Endothelial cell of hepatic sinusoid (primary cell): ENCODE measurements at regions not wholly inside any gene's neighbourhood (a gene's known extent, or its start where the extent isn't known, plus 50 kb on each side); places are given as distances from the start of the nearest gene placed in this dataset.

ENCODE experiments used
- in situ Hi-C: cut with HindIII; loops from 2 replicates; pipeline ENCODE4 v1.10.0; 2017; ENCODE audit warnings: low sequenced_read_pairs

GRCh38 chr11:70620510-70621184 lies 222.3 kb downstream of the CTTN start:
- in situ Hi-C loops, result no loop called here

DNA sequence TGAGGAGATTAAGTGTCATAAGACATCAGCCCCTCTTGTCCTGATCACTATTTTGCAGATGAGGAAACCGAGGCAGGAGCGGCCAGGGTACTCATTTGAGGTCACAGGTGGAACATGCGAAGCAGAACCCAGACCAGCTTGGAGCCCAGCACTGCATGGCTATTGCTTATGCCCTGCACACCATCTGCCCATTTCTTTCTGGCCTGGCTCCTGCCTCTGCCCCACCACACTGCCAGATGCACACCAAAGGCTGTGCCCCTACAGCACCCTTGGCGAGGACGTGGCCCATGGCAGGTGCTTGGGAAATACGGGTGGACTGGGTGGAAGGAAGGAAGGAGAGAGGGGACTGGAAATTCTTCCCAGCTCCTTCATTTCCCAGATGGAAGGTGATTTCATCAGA lies 222.9 kb downstream of the CTTN start:
- in situ Hi-C loops, result no loop called here

- in situ Hi-C loops, result no loop called here
Measured at GRCh38 chr11:70622091-70622490, 223.8 kb downstream of the CTTN start.

DNA sequence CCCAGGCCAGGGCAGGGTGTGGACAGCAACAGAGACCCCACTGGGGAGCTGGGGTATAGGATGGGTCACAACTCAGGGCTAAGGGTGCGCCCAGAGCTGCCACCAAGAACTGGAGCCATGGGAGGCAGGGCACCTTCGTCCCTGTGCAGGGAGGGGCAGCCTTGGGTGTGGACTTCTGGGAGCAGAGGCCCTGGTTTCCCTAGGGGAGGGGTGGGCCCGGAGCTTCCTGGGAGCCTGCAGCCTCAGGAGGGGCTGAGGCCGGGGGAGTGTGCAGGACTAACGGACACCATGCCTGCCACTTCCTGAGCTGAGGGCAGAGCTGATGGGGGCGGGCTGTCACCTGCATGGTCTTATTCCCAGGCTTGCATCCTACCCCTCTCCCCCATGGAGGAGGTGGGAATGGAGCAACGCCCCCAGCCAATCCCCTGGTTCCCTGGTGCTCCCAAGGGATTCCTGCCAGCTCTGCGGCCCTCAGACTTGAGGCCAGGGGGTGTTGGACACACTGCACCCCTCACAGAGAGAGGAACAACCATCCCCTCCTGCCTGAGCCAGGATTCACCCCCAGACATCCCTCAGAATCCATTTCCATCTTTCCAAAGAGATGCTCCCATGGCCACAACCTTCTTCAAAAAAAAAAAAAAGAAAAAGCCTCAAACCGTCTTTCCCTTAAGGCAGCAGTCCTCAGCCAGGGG lies 225.7 kb downstream of the CTTN start:
- in situ Hi-C loops, result no loop called here

- in situ Hi-C loops, result no loop called here
Measured at GRCh38 chr11:70624598-70624993, 226.3 kb downstream of the CTTN start.

GRCh38 chr11:70625051-70625450 lies 226.7 kb downstream of the CTTN start:
- in situ Hi-C loops, result no loop called here

- in situ Hi-C loops, result no loop called here
Measured at GRCh38 chr11:70625582-70626518, 227.5 kb downstream of the CTTN start.

DNA sequence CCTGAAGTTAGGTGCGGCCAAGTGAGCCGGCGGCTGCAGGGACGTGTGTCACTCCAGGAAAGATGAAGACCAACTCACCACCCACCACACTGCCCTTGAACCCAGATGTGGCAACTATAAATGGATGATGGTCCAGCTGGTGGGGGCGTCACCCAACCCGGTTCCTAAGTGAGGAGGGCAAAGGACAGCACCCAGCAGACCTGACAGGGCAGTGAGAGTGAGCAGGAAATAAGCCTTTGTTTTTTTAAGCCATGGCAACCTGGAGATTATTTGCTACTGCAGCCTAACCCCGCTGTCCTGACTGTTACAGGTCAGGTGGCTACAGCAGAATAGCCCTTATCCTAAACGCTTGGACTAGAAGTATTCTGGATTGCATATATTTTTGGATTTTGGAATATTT lies 228.9 kb downstream of the CTTN start:
- in situ Hi-C loops, result no loop called here

DNA sequence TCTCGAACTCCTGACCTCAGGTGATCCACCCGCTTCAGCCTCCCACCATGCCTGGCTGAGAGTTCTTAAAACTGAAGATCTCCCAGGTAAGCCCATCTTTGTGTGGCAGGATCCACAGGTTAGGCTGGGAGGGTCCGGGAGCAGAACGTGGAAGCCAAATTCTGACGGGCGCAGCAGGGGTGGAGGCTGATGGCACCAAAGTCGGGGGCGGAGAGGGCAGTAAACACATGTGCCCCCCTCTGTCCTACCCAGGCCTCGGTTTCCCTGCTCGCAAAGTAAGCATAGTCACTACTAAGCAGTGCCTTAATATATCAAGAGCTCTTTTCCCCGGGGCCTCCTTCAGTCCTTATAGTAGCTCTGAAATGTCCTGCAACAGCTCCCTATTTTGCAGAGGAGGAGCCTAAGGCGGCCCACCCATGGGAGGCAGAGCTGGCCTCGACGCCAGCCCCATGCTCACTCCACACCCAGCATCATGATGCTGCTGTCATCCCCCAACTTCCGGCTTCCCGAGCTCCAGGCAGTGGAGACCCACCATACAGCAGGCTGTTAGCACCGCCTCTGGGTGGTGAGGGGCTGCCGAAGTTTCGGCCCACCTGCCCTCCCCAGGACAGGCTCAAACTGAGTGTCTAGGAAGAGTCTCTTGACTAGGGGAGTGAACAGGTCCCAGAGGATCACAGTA lies 230.0 kb downstream of the CTTN start:
- in situ Hi-C loops, result no loop called here

- in situ Hi-C loops, result no loop called here
Measured at GRCh38 chr11:70628855-70629844, 230.8 kb downstream of the CTTN start.

GRCh38 chr11:70630068-70630467 lies 231.7 kb downstream of the CTTN start:
- in situ Hi-C loops, result no loop called here

- in situ Hi-C loops, result no loop called here
Measured at GRCh38 chr11:70630816-70631623, 232.7 kb downstream of the CTTN start.

GRCh38 chr11:70631624-70632047 lies 233.3 kb downstream of the CTTN start:
- in situ Hi-C loops, result no loop called here

- in situ Hi-C loops, result no loop called here
Measured at GRCh38 chr11:70633610-70634009, 235.3 kb downstream of the CTTN start.

- in situ Hi-C loops, result no loop called here
Measured at GRCh38 chr11:70636659-70637058, 238.3 kb downstream of the CTTN start.

DNA sequence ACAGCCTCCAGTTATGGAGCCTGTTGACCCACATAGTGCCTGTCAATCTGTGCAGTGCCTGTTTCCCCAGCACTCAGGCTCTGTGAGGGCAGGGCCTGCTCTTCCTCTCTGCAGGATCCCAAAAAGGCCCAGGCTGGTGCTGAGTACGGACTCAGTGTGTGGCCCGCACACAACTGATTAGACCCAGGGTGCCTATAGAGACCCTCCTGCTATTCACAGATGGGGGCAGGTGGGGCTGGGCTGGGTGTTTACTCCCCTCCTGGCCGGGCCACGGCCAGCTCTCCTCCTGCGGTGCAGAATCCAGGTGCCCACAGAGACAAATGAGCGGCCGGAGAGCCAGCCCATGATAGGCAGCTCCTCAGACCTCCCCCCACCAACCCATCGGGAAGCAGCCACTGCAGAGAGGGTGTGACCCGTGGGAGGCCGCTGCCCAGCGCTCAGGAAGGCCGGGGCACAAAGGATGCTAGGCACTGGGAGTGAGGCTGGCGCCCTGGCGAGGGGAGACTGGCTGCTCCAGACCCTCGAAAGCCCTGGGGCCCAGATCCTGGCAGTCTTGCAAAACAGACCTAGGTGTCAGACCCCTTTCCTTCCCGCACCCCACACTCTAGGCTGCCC lies 239.0 kb downstream of the CTTN start:
- in situ Hi-C loops, result no loop called here

GRCh38 chr11:70637949-70638583 lies 239.7 kb downstream of the CTTN start:
- in situ Hi-C loops, result no loop called here

DNA sequence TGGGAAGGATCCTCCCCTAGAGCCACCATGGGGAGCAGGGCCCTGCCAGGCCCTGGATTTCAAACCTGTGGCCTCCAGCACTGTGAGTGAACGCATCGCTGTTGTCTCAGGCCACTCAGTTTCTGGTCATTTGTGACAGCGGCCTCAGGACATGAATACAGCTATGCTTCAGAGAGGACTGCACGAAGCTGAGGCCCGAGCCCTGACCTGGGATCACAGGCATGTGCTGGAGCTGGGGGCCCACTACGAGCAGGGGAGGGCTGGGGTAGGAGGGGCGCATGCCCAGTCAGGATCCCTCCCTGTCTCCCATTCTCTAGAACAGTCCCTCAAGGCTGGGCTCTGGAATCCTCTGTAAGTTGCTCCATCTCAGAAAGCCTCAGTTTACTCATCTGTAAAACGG lies 242.1 kb downstream of the CTTN start:
- in situ Hi-C loops, result no loop called here
